HG03378 (cell line): ENCODE measurements at regions not wholly inside any gene's neighbourhood (a gene's known extent, or its start where the extent isn't known, plus 50 kb on each side); places are given as distances from the start of the nearest gene placed in this dataset.

Experiments used
- ATAC-seq: cut with Tn5 transposase; IDR thresholded peaks from one replicate; pipeline ENCODE4 v1.9.1; 2021; ENCODE audit warnings: mild to moderate bottlenecking, moderate library complexity; ENCODE audit not compliant: unreplicated experiment

- ATAC-seq = no peak
Observed at GRCh38 chr10:125226005-125226404, 65.6 kb upstream of the CTBP2 start.

DNA sequence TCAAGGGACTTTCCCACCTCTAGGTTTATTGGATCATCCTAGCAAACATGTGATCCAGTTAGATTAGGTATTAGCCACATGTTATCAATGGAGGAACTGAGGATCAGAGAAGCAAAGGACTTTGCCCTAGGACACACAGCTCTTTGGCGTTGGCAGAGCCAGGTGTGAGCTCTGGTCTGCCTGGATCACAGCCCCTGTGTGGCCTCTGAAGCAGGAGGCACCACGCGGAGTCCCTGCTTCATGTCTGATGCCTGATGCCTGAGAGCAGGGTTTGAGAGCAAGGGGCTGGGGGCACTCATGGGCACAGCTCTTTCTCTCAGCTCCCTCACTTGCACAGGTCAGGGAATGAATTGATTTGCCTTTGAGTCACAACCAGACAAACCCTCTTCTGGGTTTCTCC lies 64.7 kb upstream of the CTBP2 start:
- no peak for ATAC-seq

GRCh38 chr10:125222515-125223308 lies 62.3 kb upstream of the CTBP2 start:
- no peak for ATAC-seq

GRCh38 chr10:125221716-125222115 lies 61.4 kb upstream of the CTBP2 start:
- ATAC-seq = no peak

GRCh38 chr10:125219776-125220175 lies 59.4 kb upstream of the CTBP2 start:
- ATAC-seq = no peak

DNA sequence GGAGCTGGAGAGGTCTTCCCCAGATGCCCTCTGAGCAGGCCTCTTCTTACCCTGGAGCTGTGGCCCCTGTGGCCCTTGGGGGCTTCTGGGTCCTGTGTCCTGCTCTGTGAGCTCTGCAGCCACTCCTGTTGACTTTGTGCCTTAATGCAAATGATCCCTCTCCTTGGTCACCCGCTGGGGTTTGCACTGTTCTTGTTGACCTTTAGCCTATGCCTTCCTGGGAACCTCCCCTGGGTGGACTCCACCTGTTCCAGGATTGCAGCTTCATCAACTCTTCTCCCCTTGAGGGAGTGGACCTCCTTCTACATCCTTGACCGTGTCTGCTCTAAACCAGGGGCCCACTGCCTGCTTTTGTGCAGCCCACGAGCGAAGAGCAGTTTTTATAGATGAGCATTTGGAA lies 58.6 kb upstream of the CTBP2 start:
- no peak for ATAC-seq

GRCh38 chr10:125217990-125218675 lies 57.8 kb upstream of the CTBP2 start:
- no peak for ATAC-seq

DNA sequence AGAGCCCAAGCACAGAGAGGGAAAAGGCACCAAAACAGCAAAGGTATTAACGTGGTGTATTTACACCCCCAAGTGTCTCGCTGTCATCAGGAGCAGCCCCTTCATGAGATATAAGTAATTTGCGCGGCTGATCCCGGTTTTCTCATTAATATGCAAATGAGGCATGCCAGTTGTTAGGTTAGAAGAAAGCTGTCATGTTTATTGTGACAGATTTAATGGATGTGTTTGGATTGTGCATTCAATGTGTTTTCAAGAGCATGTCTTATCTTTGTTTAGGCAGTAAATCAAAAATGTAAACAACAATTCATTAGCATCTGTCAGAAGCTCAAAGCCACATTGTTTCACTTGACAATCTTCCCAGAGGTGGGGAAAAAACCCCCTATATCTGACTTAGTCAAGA lies 56.5 kb upstream of the CTBP2 start:
- ATAC-seq = no peak

- no peak for ATAC-seq
Observed at GRCh38 chr10:125216309-125216708, 55.9 kb upstream of the CTBP2 start.

- ATAC-seq = no peak
Observed at GRCh38 chr10:125214283-125214570, 53.9 kb upstream of the CTBP2 start.

DNA sequence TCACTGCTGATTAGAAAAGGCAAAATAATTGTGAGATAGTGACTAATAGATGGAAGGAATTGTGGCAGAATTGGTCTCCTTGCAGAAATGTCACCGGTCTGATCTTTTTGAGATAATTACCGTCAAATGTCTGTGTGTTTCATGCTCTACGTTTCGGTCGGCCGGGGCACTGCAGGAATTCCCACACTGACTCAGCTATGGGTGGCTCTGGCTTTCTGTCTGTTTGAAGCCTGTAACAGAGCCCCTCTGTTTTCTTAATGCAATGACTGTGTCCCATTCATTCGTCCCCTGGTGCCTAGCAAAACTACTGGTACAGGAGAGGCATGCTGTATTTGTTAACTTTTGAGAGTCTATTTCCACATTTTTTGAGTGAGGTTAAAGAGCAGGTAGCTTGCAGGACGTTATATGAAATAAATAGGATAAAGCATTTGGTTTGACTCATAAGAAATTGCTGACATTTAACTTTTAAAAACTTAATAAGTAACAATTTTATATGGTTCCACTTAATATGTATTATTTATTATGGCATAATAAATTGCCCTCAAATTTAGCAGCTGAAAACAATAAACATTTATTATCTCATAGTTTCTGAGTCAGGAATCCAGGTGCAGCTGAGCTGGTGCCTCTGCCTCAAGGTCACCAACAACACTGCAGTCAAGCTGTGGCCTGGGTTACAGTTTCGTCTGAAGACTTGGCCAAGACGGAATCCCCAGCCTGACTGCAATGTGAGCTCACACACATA lies 53.3 kb upstream of the CTBP2 start:
- ATAC-seq = no peak

DNA sequence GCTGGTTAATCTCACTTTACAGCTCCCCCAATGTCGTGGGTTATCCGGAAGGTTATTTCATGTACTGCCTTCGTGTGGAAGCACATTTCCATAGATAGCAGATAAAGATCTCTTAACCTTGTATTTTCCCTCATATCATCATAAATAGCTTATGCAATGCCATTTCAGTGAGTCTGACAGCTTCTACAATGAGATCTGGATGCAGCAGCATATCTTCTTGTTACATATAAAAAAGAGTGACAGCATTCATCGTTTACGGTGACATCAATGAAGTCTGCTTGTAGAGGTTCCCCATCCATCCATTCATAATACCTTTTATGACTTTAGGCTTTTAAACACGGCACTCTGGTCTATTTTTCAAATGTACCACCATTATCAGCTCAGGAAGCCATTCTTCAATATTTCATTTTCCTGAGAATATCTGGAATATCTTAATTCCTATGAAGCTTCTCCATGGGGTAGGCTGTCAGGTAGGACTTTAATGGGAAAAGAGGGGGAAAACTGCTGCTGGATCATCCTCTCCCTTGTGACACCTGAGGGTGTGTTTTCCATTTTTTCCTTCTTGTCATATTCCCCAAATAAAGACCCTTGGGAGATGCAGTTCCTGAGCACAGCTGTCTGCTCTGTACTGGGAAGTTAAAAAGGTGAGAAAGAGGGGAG lies 51.9 kb upstream of the CTBP2 start:
- no peak for ATAC-seq
